ENCODE measurements at regions not wholly inside any gene's neighbourhood (a gene's known extent, or its start where the extent isn't known, plus 50 kb on each side); places are given as distances from the start of the nearest gene placed in this dataset.

DNA sequence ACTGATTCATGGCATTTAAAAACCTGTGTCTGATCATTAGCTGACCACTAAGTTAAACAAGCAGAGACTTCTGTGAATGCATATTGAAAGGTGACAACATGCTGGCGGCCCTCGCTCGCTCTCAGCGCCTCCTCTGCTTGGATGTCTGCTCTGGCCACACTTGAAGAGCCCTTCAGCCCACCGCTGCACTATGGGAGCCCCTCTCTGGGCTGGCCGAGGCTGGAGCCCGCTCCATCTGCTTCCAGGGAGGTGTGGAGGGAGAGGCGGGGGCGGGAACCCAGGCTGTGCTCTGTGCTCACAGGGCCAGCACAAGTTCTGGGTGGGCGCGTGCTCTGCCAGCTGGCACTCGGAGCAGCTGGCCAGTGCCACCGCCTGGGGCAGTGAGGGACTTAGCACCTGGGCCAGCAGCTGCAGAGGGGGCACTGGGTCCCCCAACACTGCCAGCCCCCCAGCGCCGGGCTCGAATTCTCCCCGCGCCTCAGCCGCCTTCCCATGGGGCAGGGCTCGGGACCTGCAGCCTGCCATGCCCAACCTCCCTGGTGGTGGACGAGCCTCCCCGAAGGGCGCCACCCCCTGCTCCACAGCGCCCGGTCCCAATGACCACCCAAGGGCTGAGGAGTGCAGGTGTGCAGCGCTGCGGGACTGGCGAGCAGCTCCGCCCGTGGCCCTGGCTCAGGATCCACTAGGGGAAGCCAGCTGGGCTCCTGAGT, 252.4 kb downstream of the ZIC4 start:
- H3K36me3 ChIP-seq, result no peaks in the 10 kb centered on the region
- no peak for TF ChIP-seq POLR2A (IDR thresholded peaks at IDR 0.05)
- TF ChIP-seq, protein P1, sequence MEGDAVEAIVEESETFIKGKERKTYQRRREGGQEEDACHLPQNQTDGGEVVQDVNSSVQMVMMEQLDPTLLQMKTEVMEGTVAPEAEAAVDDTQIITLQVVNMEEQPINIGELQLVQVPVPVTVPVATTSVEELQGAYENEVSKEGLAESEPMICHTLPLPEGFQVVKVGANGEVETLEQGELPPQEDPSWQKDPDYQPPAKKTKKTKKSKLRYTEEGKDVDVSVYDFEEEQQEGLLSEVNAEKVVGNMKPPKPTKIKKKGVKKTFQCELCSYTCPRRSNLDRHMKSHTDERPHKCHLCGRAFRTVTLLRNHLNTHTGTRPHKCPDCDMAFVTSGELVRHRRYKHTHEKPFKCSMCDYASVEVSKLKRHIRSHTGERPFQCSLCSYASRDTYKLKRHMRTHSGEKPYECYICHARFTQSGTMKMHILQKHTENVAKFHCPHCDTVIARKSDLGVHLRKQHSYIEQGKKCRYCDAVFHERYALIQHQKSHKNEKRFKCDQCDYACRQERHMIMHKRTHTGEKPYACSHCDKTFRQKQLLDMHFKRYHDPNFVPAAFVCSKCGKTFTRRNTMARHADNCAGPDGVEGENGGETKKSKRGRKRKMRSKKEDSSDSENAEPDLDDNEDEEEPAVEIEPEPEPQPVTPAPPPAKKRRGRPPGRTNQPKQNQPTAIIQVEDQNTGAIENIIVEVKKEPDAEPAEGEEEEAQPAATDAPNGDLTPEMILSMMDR (IDR thresholded peaks at IDR 0.05), result no peak
- H3K4me1 ChIP-seq, result no peaks in the 10 kb centered on the region
- no peak overlapping the region for H3K27ac ChIP-seq
- 92 to 98% methylated on average over 5 to 25 of the region's 30 CpGs for WGBS, 2 donors
- DNase-seq, result no peak
- H3K4me3 ChIP-seq (replicated peaks in 1 of 3), result no peak overlapping the region
- H3K27me3 ChIP-seq, result no peaks in the 10 kb centered on the region
- no peaks in the 10 kb centered on the region for H3K9me3 ChIP-seq
- intact Hi-C loops (cut with DNase I), result no loop called here

- intact Hi-C loops (cut with DNase I), result no loop called here
- DNase-seq, result no peak
- no peaks in the 10 kb centered on the region for H3K9me3 ChIP-seq
- WGBS, 2 donors, result 74 to 87% methylated on average over 3 of the region's 3 CpGs
- TF ChIP-seq, protein P1 (IDR thresholded peaks at IDR 0.05), result no peak
- TF ChIP-seq POLR2A (IDR thresholded peaks at IDR 0.05), result no peak
- no peak overlapping the region for H3K4me3 ChIP-seq (replicated peaks in 1 of 3)
- H3K27ac ChIP-seq, result no peak overlapping the region
- no peaks in the 10 kb centered on the region for H3K4me1 ChIP-seq
- no peaks in the 10 kb centered on the region for H3K36me3 ChIP-seq
- H3K27me3 ChIP-seq, result no peaks in the 10 kb centered on the region
These were observed 253.9 kb downstream of the ZIC4 start for GRCh38 chr3:147152476-147152875.

- no peak for DNase-seq
- H3K4me1 ChIP-seq, result no peaks in the 10 kb centered on the region
- no peaks in the 10 kb centered on the region for H3K27me3 ChIP-seq
- no peaks in the 10 kb centered on the region for H3K36me3 ChIP-seq
- H3K9me3 ChIP-seq, result no peaks in the 10 kb centered on the region
- TF ChIP-seq, protein P1 (IDR thresholded peaks at IDR 0.05), result no peak
- TF ChIP-seq POLR2A (IDR thresholded peaks at IDR 0.05), result no peak
- 67 to 75% methylated on average over 2 of the region's 2 CpGs for WGBS, 2 donors
- intact Hi-C loops (cut with DNase I), result no loop called here
- no peak overlapping the region for H3K27ac ChIP-seq
- no peak overlapping the region for H3K4me3 ChIP-seq (replicated peaks in 1 of 3)
These were observed 264.6 kb downstream of the ZIC4 start for GRCh38 chr3:147141516-147142288.

DNA sequence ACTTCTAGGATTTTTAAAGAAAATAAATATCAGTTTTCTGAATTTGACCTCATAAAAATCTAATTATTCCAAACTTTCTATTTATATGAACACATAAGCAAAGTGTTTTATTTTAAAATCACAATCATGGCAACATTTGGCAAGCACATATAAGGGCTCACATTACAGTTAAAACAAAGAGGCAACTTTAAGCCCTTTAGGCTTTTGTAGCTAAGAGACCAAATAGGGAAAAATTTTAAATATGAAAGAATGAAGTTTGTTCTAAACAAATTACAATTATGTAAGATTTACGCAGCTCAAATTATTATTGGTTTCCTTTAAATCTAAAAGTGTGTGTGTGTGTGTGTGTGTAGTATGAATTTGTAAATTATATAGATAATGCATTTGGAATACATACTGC, 267.0 kb downstream of the ZIC4 start:
- 89 to 92% methylated on average over 1 of the region's 1 CpG for WGBS, 2 donors
- Histone ChIP-seq H3K27ac (no peak overlapping the region), H3K4me1 (no peaks in the 10 kb centered on the region), H3K9me3 (no peaks in the 10 kb centered on the region), H3K4me3 (replicated peaks in 1 of 3) (no peak overlapping the region), H3K36me3 (no peaks in the 10 kb centered on the region), H3K27me3 (no peaks in the 10 kb centered on the region)
- TF ChIP-seq POLR2A (IDR thresholded peaks at IDR 0.05), result no peak
- TF ChIP-seq, protein P1 (IDR thresholded peaks at IDR 0.05), result no peak
- DNase-seq, result no peak
- intact Hi-C loops (cut with DNase I), result no loop called here

DNA sequence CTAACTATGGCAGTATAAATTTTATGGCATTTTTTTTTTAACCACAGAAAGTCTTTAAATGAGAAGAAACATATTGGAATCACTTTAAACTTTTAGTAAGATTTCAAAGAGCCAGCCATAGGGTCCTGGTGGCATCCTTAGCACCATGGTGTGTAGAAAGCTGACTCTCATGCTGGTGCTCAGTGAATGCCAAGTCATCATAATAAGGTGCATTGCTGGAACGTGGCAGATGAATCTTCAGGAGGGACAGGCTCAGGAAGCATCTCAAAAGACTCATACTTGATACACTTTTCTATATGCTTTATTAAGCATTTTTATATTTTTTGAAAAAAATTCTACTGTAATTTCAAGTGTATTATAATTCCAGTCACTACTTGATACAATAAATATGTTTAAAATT, 274.2 kb downstream of the ZIC4 start:
- H3K27me3 ChIP-seq, result no peaks in the 10 kb centered on the region
- 65 to 80% methylated on average over 1 of the region's 1 CpG for WGBS, 2 donors
- intact Hi-C loops (cut with DNase I), result no loop called here

More for the DNA sequence above, 274.2 kb downstream of the ZIC4 start:
- H3K27ac ChIP-seq, result no peak overlapping the region
- H3K4me3 ChIP-seq (replicated peaks in 1 of 3), result no peak overlapping the region
- no peaks in the 10 kb centered on the region for H3K36me3 ChIP-seq
- no peak for DNase-seq
- H3K4me1 ChIP-seq, result no peaks in the 10 kb centered on the region
- no peaks in the 10 kb centered on the region for H3K9me3 ChIP-seq
- no peak for TF ChIP-seq POLR2A (IDR thresholded peaks at IDR 0.05)
- TF ChIP-seq, protein P1 (IDR thresholded peaks at IDR 0.05), result no peak

Measured in thyroid gland (tissue), 4 donors.